H1 (cell line): ENCODE measurements at regions not wholly inside any gene's neighbourhood (a gene's known extent, or its start where the extent isn't known, plus 50 kb on each side); places are given as distances from the start of the nearest gene placed in this dataset.

Experiments
- CTCF ChIA-PET: fragments of 300-600 bp; sonication (Branson Sonifier 250); formaldehyde crosslinking; loops from one replicate; lab custom pipeline; 2021; ENCODE audit not compliant: partially characterized antibody; lab: Charles Lee
- POLR2A ChIA-PET: fragments of 300-600 bp; sonication (Branson Sonifier 250); formaldehyde crosslinking; loops from one replicate; lab custom pipeline; 2021; ENCODE audit warnings: inconsistent platforms; ENCODE audit not compliant: partially characterized antibody; lab: Charles Lee
- DNase-seq, 2 experiments: peaks; one replicate each; pipeline versions ENCODE4 v3.0.0 to v3.0.0-alpha.2; 2010 to 2022; ENCODE audit warnings: low spot score in 2 of 2, low read depth in 1 of 2, mixed read lengths in 1 of 2
- FAIRE-seq: peaks from 2 replicates; lab custom pipeline; 2011; peaks lifted over from hg19 to GRCh38; lab: Jason Lieb, UNC
- H2AFZ ChIP-seq: 2 replicates; pipeline ENCODE4 v1.8.1; 2012; ENCODE audit warnings: low read length, inconsistent platforms
- H2AK5ac ChIP-seq: 2 replicates; pipeline ENCODE4 v1.6.1; 2013; ENCODE audit warnings: low read depth, low read length
- H2BK120ac ChIP-seq: replicated peaks from 2 replicates; pipeline ENCODE3; 2013; ENCODE audit warnings: low read depth, low read length, inconsistent platforms
- H2BK12ac ChIP-seq: 2 replicates; pipeline ENCODE4 v1.6.1; 2013; ENCODE audit warnings: low read depth, low read length
- H2BK15ac ChIP-seq: 2 replicates; pipeline ENCODE4 v1.6.1; 2013; ENCODE audit warnings: low read length
- H2BK20ac ChIP-seq: 2 replicates; pipeline ENCODE4 v1.6.1; 2013; ENCODE audit warnings: low read length
- H2BK5ac ChIP-seq: 2 replicates; pipeline ENCODE4 v1.6.1; 2013; ENCODE audit warnings: low read depth, low read length
- H3K14ac ChIP-seq: 2 replicates; pipeline ENCODE4 v1.6.1; 2013; ENCODE audit warnings: inconsistent platforms; ENCODE audit not compliant: insufficient read length
- H3K18ac ChIP-seq: 2 replicates; pipeline ENCODE4 v1.6.1; 2013; ENCODE audit warnings: low read length; ENCODE audit errors: extremely low read depth
- H3K23ac ChIP-seq: 2 replicates; pipeline ENCODE4 v1.6.1; 2013; ENCODE audit warnings: inconsistent platforms; ENCODE audit not compliant: insufficient read length
- H3K23me2 ChIP-seq: 2 replicates; pipeline ENCODE4 v1.6.1; 2013; ENCODE audit warnings: low read depth, low read length
- H3K27ac ChIP-seq: 2 replicates; pipeline ENCODE4 v1.6.1; 2011; ENCODE audit warnings: low read depth, low read length, inconsistent platforms
- H3K27me3 ChIP-seq, 4 experiments: replicated peaks in 1 of 4; 1 replicate in 1 of 4; 2 replicates in 3 of 4; pipeline versions ENCODE4 v1.6.1 to v1.8.1; 2011 to 2013; ENCODE audit warnings: low read length in 3 of 4, mild to moderate bottlenecking in 3 of 4, inconsistent platforms in 2 of 4, mixed read lengths in 2 of 4, moderate library complexity in 1 of 4; ENCODE audit not compliant: control insufficient read depth in 3 of 4, insufficient read depth in 3 of 4; ENCODE audit errors: extremely low read depth in 1 of 4
- H3K36me3 ChIP-seq, 4 experiments: 2 replicates each; pipeline versions ENCODE4 v1.6.1 to v1.8.1; 2011 to 2013; ENCODE audit warnings: mild to moderate bottlenecking in 4 of 4, low read length in 3 of 4, moderate library complexity in 2 of 4, control low read depth in 1 of 4, inconsistent platforms in 1 of 4; ENCODE audit not compliant: insufficient read depth in 4 of 4, control insufficient read depth in 2 of 4
- H3K4ac ChIP-seq: replicated peaks from 2 replicates; pipeline ENCODE3; 2013; ENCODE audit warnings: low read length, low read depth, mixed read lengths, inconsistent platforms; ENCODE audit not compliant: insufficient read length
- H3K4me1 ChIP-seq, 4 experiments: replicated peaks in 1 of 4; 1 replicate in 1 of 4; 2 replicates in 3 of 4; pipeline versions ENCODE4 v1.6.1 to v1.8.1; 2011 to 2013; ENCODE audit warnings: low read length in 3 of 4, inconsistent platforms in 2 of 4, mixed read lengths in 1 of 4; ENCODE audit not compliant: insufficient read depth in 4 of 4, control insufficient read depth in 3 of 4
- H3K4me2 ChIP-seq, 2 experiments: 2 replicates each; pipeline versions ENCODE4 v1.6.1 to v1.8.1; 2011 to 2013; ENCODE audit warnings: low read depth in 2 of 2, low read length in 2 of 2, control low read depth in 1 of 2, inconsistent platforms in 1 of 2, mild to moderate bottlenecking in 1 of 2; ENCODE audit not compliant: insufficient read depth in 1 of 2
- H3K4me3 ChIP-seq, 4 experiments: fragments of 200-600, 300-600 bp in 1 of 4; sonication (generic), shearing (Covaris generic), sonication (Bioruptor Twin) in 1 of 4; 2 replicates each; pipeline versions ENCODE4 v1.5.1 to v1.8.1; 2011 to 2016; ENCODE audit warnings: low read length in 4 of 4, low read depth in 3 of 4, control low read depth in 2 of 4, inconsistent platforms in 2 of 4, mild to moderate bottlenecking in 2 of 4, mixed read lengths in 1 of 4, moderate library complexity in 1 of 4; ENCODE audit not compliant: insufficient read depth in 2 of 4; ENCODE audit errors: extremely low read depth in 1 of 4
- H3K56ac ChIP-seq: replicated peaks from 2 replicates; pipeline ENCODE3; 2013; ENCODE audit warnings: low read depth, mild to moderate bottlenecking, mixed read lengths, low read length, inconsistent platforms; ENCODE audit not compliant: insufficient read length
- H3K79me1 ChIP-seq: 2 replicates; pipeline ENCODE4 v1.6.1; 2013; ENCODE audit warnings: low read depth, low read length, control low read depth
- H3K79me2 ChIP-seq, 2 experiments: 2 replicates each; pipeline versions ENCODE4 v1.6.1 to v1.8.1; 2012 to 2013; ENCODE audit warnings: low read length in 2 of 2, mild to moderate bottlenecking in 2 of 2, inconsistent platforms in 1 of 2; ENCODE audit not compliant: insufficient read depth in 2 of 2, control insufficient read depth in 1 of 2
- H3K9ac ChIP-seq, 4 experiments: replicated peaks in 1 of 4; 1 replicate in 1 of 4; 2 replicates in 3 of 4; pipeline versions ENCODE4 v1.6.1 to v1.8.1; 2011 to 2013; ENCODE audit warnings: low read depth in 3 of 4, low read length in 3 of 4, control low read depth in 2 of 4, mild to moderate bottlenecking in 2 of 4, moderate library complexity in 2 of 4, inconsistent platforms in 1 of 4; ENCODE audit errors: extremely low read depth in 1 of 4
- H3K9me3 ChIP-seq, 2 experiments: 2 replicates each; pipeline versions ENCODE4 v1.6.1 to v1.8.1; 2012 to 2013; ENCODE audit warnings: mild to moderate bottlenecking in 2 of 2, moderate library complexity in 2 of 2, control low read depth in 1 of 2, inconsistent platforms in 1 of 2, low read depth in 1 of 2, low read length in 1 of 2, mixed read lengths in 1 of 2; ENCODE audit not compliant: insufficient read depth in 2 of 2
- H4K20me1 ChIP-seq, 2 experiments: replicated peaks in 1 of 2; 2 replicates each; pipeline versions ENCODE3 to v1.8.1; 2011 to 2013; ENCODE audit warnings: inconsistent platforms in 2 of 2, low read length in 2 of 2, mild to moderate bottlenecking in 1 of 2; ENCODE audit not compliant: insufficient read depth in 2 of 2, control insufficient read depth in 1 of 2
- H4K5ac ChIP-seq: 2 replicates; pipeline ENCODE4 v1.6.1; 2013; ENCODE audit warnings: low read length, low read depth, mixed read lengths, inconsistent platforms; ENCODE audit not compliant: insufficient read length
- H4K8ac ChIP-seq: 2 replicates; pipeline ENCODE4 v1.8.0; 2013; ENCODE audit warnings: mild to moderate bottlenecking, moderate library complexity, low read length, inconsistent platforms; ENCODE audit not compliant: insufficient read depth; ENCODE audit errors: extremely low read depth
- H4K91ac ChIP-seq: replicated peaks from 2 replicates; pipeline ENCODE3; 2013; ENCODE audit warnings: low read length, mixed read lengths, inconsistent platforms; ENCODE audit not compliant: insufficient read length
- CBX5 ChIP-seq: fragments of 300-800, 300-1000 bp; sonication (generic); IDR thresholded peaks from 2 replicates; pipeline ENCODE4 v1.7.1; 2016; ENCODE audit warnings: antibody characterized with exemption, low read length, low read depth
- CHD1 ChIP-seq: IDR thresholded peaks from 2 replicates; pipeline ENCODE4 v1.6.1; 2012; ENCODE audit warnings: low read depth, low read length, improper control_type of control experiment
- CREB1 ChIP-seq: IDR thresholded peaks from 2 replicates; pipeline ENCODE4 v1.6.1; 2012; ENCODE audit warnings: inconsistent platforms
- E2F6 ChIP-seq: IDR thresholded peaks from 2 replicates; pipeline ENCODE4 v1.6.1; 2012; ENCODE audit warnings: inconsistent platforms
- EZH2 ChIP-seq: fragments of 200-600 bp; sonication (generic); IDR thresholded peaks from 2 replicates; pipeline ENCODE4 v1.7.1; 2012; ENCODE audit warnings: low read depth, mild to moderate bottlenecking, moderate library complexity, low read length, inconsistent platforms; ENCODE audit not compliant: severe bottlenecking
- GTF2F1 ChIP-seq: IDR thresholded peaks from 2 replicates; pipeline ENCODE4 v1.6.1; 2012; ENCODE audit warnings: low read depth, low read length, improper control_type of control experiment, borderline replicate concordance
- HDAC6 ChIP-seq: IDR thresholded peaks from one replicate; pipeline ENCODE4 v1.7.1; 2012; ENCODE audit warnings: low read depth, mild to moderate bottlenecking, inconsistent platforms, low read length, moderate library complexity
- JUN ChIP-seq: IDR thresholded peaks from 2 replicates; pipeline ENCODE4 v1.6.1; 2011; ENCODE audit warnings: low read depth, mild to moderate bottlenecking, improper control_type of control experiment, low read length
- KDM1A ChIP-seq: fragments of 200-600, 300-600 bp; sonication (generic); IDR thresholded peaks from 2 replicates; pipeline ENCODE4 v1.7.1; 2016; ENCODE audit warnings: mild to moderate bottlenecking, low read length, borderline replicate concordance
- MAFK ChIP-seq: IDR thresholded peaks from 2 replicates; pipeline ENCODE4 v1.6.1; 2012; ENCODE audit warnings: low read depth, mild to moderate bottlenecking, improper control_type of control experiment, low read length
- PHF8 ChIP-seq: fragments of 200-600 bp; sonication (generic); conservative IDR thresholded peaks from 2 replicates; pipeline ENCODE4 v1.7.1; 2012; ENCODE audit warnings: low read depth, mild to moderate bottlenecking, inconsistent platforms, low read length, moderate library complexity
- TAF1 ChIP-seq: IDR thresholded peaks from 2 replicates; pipeline ENCODE4 v1.6.1; 2011; ENCODE audit warnings: mild to moderate bottlenecking, low read depth, low read length
- WGBS, 2 experiments: shearing (Covaris generic) in 1 of 2; methylation state at CpG; one replicate each; pipeline versions ENCODE4 v1.1.6 to v1.1.7; 2013 to 2015; ENCODE audit warnings: low lambda C conversion rate in 2 of 2, mixed read lengths in 2 of 2, inconsistent platforms in 1 of 2, low coverage in 1 of 2, missing lambda C conversion rate in 1 of 2; ENCODE audit not compliant: insufficient replicate concordance in 2 of 2, insufficient coverage in 1 of 2, insufficient read length in 1 of 2; ENCODE audit errors: extremely low coverage in 1 of 2, missing lambda C conversion rate in 1 of 2; 5-methylcytosine and 5-hydroxymethylcytosine counted together
- TF ChIP-seq, protein P1 (sequence below): IDR thresholded peaks from 2 replicates; pipeline ENCODE4 v1.6.1; 2011; ENCODE audit warnings: low read length, improper control_type of control experiment

DNA sequence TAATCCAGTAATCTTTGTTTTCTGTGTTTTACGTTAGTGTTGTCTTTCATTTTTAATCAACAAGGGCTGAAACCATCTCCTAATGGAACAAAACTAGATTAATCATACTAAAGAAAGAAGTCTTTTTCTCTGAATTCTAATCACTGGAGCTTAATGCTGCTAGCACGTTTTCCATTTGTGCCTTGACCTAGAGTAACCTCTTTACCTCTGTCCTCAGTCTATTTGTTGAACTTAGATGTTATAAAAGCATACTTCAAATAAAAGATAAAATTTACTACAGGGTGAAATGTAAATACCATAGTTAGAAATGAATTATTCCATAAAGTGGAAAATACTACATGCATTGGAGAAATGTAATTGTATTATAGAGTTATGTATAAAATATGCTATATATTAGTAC lies 207.1 kb downstream of the NKX6-1 start:
- no peak overlapping the region for H3K14ac ChIP-seq
- no peaks in the 10 kb centered on the region for H3K79me1 ChIP-seq
- no peak overlapping the region for H4K91ac ChIP-seq
- no peak for TF ChIP-seq JUN
- TF ChIP-seq GTF2F1 = no peak
- TF ChIP-seq, protein P1, sequence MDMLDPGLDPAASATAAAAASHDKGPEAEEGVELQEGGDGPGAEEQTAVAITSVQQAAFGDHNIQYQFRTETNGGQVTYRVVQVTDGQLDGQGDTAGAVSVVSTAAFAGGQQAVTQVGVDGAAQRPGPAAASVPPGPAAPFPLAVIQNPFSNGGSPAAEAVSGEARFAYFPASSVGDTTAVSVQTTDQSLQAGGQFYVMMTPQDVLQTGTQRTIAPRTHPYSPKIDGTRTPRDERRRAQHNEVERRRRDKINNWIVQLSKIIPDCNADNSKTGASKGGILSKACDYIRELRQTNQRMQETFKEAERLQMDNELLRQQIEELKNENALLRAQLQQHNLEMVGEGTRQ = no peak
- TF ChIP-seq PHF8 = no peak
- TF ChIP-seq EZH2 = no peak
- TF ChIP-seq TAF1 = no peak
- TF ChIP-seq HDAC6 = no peak
- no peak for TF ChIP-seq CBX5
- no peak for TF ChIP-seq CHD1
- no peak for TF ChIP-seq E2F6
- TF ChIP-seq CREB1 = no peak
- TF ChIP-seq MAFK = no peak
- TF ChIP-seq KDM1A = no peak
- H2AK5ac ChIP-seq = no peak overlapping the region
- H3K4me1 ChIP-seq = no peaks in the 10 kb centered on the region
- no peak overlapping the region for H3K23ac ChIP-seq
- no peak overlapping the region for H3K4me3 ChIP-seq
- H4K8ac ChIP-seq = no peak overlapping the region
- H3K23me2 ChIP-seq = no peaks in the 10 kb centered on the region; the same call in 1 of the 2 replicates
- no peak overlapping the region for H2BK15ac ChIP-seq
- ChIA-PET POLR2A (no interaction called here), CTCF (no interaction called here)
- no peaks in the 10 kb centered on the region for H4K20me1 ChIP-seq
- no peak overlapping the region for H2BK20ac ChIP-seq
- no peak overlapping the region for H2AFZ ChIP-seq
- H3K56ac ChIP-seq = no peak overlapping the region
- H3K4ac ChIP-seq = no peak overlapping the region
- H3K27me3 ChIP-seq = no peaks in the 10 kb centered on the region
- H3K9ac ChIP-seq = no peak overlapping the region
- H3K27ac ChIP-seq = no peak overlapping the region
- no peak overlapping the region for H2BK5ac ChIP-seq
- H2BK120ac ChIP-seq = no peak overlapping the region
- no peak overlapping the region for H2BK12ac ChIP-seq
- FAIRE-seq (no peak), DNase-seq (no peak)
- no peaks in the 10 kb centered on the region for H3K79me2 ChIP-seq
- H4K5ac ChIP-seq = no peak overlapping the region
- 88% methylated on average over 2 of the region's 2 CpGs; no CpG with 5 or more reads in 1 of the 2 experiments for WGBS, 2 experiments
- H3K9me3 ChIP-seq = no peaks in the 10 kb centered on the region
- no peaks in the 10 kb centered on the region for H3K36me3 ChIP-seq
- no peak overlapping the region for H3K18ac ChIP-seq
- H3K4me2 ChIP-seq = no peak overlapping the region
